Bronchial epithelial cell (primary cell): ENCODE measurements at regions not wholly inside any gene's neighbourhood (a gene's known extent, or its start where the extent isn't known, plus 50 kb on each side); places are given as distances from the start of the nearest gene placed in this dataset.
A peak's percentile ranks its signal among the peaks of the same experiment; 100 is the strongest.
"Not testable (repeated sequence)": the region's sequence is repeated elsewhere in the genome, so short reads cannot be mapped to it uniquely, and the experiment has no call there.

ENCODE experiments used
- DNase-seq: peaks from one replicate; pipeline ENCODE4 v3.0.0-alpha.2; 2010; ENCODE audit warnings: low read depth
- FAIRE-seq: peaks from 2 replicates; lab custom pipeline; 2011; peaks lifted over from hg19 to GRCh38; lab: Jason Lieb, UNC
- H3K27me3 ChIP-seq: 2 replicates; pipeline ENCODE4 v1.5.1; 2011; ENCODE audit warnings: low read length; ENCODE audit not compliant: control insufficient read depth, insufficient read depth
- H3K36me3 ChIP-seq: 2 replicates; pipeline ENCODE4 v1.5.1; 2011; ENCODE audit warnings: low read length; ENCODE audit not compliant: control insufficient read depth, insufficient read depth
- H3K4me3 ChIP-seq: 2 replicates; pipeline ENCODE4 v1.5.1; 2011; ENCODE audit warnings: mild to moderate bottlenecking, low read depth, low read length, control low read depth
- TF ChIP-seq, protein P1 (sequence below): IDR thresholded peaks from 2 replicates; pipeline ENCODE4 v1.5.1; 2011; ENCODE audit warnings: mild to moderate bottlenecking, moderate library complexity, low read length, control low read depth, inconsistent platforms; ENCODE audit not compliant: insufficient read depth, severe bottlenecking

DNA sequence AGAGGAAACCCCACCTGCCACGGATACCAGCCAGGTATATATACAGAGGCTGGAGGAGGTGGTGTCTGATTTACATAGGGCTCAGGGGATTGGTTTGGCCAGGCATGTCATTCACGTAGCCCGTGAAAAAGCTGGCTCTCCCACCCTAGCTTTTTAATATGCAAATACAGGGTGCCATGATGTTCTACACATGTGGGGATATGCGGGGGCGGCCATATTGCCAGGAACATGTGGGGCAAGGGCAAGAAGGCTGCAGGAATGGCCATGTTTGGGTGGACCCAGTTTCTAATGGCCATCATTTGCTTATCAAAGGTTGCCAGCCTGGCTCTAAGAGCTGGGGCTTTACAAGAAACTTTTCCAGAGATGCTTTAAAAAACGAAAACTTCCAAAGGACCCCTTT lies 131.5 kb upstream of the KIF5B start:
- DNase-seq (no peak), FAIRE-seq (no peak)
- TF ChIP-seq, protein P1, sequence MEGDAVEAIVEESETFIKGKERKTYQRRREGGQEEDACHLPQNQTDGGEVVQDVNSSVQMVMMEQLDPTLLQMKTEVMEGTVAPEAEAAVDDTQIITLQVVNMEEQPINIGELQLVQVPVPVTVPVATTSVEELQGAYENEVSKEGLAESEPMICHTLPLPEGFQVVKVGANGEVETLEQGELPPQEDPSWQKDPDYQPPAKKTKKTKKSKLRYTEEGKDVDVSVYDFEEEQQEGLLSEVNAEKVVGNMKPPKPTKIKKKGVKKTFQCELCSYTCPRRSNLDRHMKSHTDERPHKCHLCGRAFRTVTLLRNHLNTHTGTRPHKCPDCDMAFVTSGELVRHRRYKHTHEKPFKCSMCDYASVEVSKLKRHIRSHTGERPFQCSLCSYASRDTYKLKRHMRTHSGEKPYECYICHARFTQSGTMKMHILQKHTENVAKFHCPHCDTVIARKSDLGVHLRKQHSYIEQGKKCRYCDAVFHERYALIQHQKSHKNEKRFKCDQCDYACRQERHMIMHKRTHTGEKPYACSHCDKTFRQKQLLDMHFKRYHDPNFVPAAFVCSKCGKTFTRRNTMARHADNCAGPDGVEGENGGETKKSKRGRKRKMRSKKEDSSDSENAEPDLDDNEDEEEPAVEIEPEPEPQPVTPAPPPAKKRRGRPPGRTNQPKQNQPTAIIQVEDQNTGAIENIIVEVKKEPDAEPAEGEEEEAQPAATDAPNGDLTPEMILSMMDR, result no peak
- Histone ChIP-seq H3K27me3 (no peaks in the 10 kb centered on the region), H3K36me3 (no peaks in the 10 kb centered on the region), H3K4me3 (no peak overlapping the region)

DNA sequence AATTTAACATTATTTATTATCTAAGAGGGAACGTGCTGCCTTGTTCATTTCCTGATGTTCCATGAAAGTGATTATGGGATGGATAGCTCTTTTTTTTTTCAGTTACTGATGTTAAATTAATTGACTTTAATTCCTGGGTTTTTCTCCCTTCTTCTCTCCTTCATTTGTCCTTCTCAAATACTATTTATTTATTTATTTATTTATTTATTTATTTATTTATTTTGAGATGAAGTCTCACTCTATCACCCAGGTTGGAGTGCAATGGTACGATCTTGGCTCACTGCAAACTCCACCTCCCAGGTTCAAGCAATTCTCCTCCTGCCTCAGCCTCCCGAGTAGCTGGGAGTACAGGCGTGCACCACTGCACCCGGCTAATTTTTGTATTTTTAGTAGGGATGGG lies 127.4 kb upstream of the KIF5B start:
- not testable (repeated sequence) for DNase-seq, H3K36me3 ChIP-seq, H3K4me3 ChIP-seq, FAIRE-seq, H3K27me3 ChIP-seq

- Histone ChIP-seq H3K4me3 (no peak overlapping the region), H3K27me3 (no peaks in the 10 kb centered on the region), H3K36me3 (no peaks in the 10 kb centered on the region)
- no peak for DNase-seq
- TF ChIP-seq, protein P1, result no peak
- FAIRE-seq, result no peak
Observed at GRCh38 chr10:32182476-32182875, 126.3 kb upstream of the KIF5B start.

DNA sequence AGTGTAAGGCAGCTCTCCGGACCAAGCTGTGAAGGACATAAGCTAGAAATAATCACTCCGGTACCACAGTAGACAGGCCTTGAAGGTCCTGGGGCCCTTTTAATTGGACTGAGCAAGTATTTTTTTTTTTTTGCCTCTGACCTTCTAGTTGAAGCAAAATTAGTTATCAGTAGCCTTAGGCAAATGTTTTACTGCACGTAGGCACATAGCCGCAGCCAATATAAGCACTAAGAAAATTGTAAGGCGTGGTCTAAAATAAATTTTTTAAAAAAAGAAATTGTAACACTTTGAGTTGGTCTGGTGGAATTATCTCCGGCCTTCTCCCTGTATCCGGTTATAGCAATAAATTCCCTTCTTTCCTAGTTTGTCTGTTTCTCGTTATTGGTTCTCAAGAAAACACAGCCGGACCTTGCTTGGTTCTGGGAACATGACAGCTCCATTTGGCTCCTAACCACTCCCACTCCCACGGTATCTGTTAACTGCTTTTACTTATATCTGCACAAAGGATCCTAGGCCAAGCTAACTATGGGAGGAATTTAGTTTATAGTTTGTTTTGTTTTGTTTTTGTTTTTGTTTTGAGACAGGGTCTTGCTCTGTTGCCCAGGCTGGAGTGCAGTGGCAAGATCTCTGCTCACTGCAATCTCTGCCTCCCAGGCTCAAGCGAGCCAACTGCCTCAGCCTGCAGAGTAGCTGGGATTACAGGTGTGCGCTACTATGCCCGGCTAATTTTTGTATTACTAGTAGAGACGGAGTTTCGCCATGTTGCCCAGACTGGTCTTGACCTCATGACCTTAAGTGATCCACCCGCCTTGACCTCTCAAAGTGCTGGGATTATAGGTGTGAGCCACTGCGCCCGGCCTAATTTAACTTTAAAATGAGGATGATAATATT lies 124.4 kb upstream of the KIF5B start:
- Histone ChIP-seq H3K27me3 (no peaks in the 10 kb centered on the region), H3K4me3 (no peak overlapping the region), H3K36me3 (no peaks in the 10 kb centered on the region)
- TF ChIP-seq, protein P1, result no peak
- FAIRE-seq (no peak), DNase-seq (no peak)

- Histone ChIP-seq H3K36me3 (no peaks in the 10 kb centered on the region), H3K27me3 (no peaks in the 10 kb centered on the region), H3K4me3 (no peak overlapping the region)
- DNase-seq (no peak), FAIRE-seq (no peak)
- TF ChIP-seq, protein P1, result no peak
Observed at GRCh38 chr10:32179836-32180235, 123.6 kb upstream of the KIF5B start.

DNA sequence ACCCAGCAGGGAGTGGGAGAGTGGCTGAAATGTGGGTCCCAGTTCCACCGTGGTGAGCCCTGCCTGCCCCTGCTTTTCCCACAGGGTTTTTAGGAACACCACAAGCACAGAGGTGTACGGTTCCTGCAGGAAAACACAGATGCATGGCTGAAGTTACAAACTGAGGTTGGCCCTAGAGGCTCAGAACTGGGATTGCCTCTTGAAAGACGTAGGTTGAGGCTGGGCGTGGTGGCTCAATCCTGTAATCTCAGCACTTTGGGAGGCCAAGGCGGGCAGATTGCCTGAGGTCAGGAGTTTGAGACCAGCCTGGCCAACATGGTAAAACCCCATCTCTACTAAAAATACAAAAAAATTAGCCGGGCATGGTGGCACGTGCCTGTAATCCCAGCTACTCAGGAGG lies 121.4 kb upstream of the KIF5B start:
- not testable (repeated sequence) for H3K36me3 ChIP-seq, FAIRE-seq, DNase-seq

DNA sequence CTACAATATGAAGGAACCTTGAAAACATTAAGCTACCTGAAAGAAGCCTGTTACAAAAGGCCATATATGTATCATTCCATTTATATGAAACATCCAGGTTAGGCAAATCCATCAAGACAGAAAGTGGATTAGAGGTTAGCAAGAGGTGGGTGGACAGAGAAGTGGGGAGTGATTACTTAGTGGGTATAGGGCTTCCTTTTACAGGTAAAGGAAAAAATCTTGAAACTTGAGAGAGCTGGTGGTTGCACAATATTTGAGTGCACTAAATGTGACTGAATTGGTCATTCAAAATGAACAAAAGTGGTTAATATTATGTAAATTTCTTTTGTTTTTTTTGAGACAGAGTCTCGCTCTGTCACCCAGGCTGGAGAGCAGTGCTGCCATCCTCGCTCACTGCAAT lies 119.4 kb upstream of the KIF5B start:
- DNase-seq, result peak; percentile 31
- TF ChIP-seq, protein P1, result no peak
- no peak overlapping the region for H3K4me3 ChIP-seq
- FAIRE-seq, result no peak
- no peaks in the 10 kb centered on the region for H3K27me3 ChIP-seq
- H3K36me3 ChIP-seq, result no peaks in the 10 kb centered on the region

More for the DNA sequence above, 121.4 kb upstream of the KIF5B start:
- H3K4me3 ChIP-seq, H3K27me3 ChIP-seq: not testable (repeated sequence)
